ENCODE measurements at regions not wholly inside any gene's neighbourhood (a gene's known extent, or its start where the extent isn't known, plus 50 kb on each side); places are given as distances from the start of the nearest gene placed in this dataset.

- TF ChIP-seq CTCF (IDR thresholded peaks at IDR 0.05) (no peak), POLR2A (IDR thresholded peaks at IDR 0.05) (no peak)
Observed at GRCh38 chr4:181588733-181589302, 654.4 kb upstream of the TENM3 start.

All from vagina (tissue), 2 donors.